ENCODE measurements at regions not wholly inside any gene's neighbourhood (a gene's known extent, or its start where the extent isn't known, plus 50 kb on each side); places are given as distances from the start of the nearest gene placed in this dataset.

DNA sequence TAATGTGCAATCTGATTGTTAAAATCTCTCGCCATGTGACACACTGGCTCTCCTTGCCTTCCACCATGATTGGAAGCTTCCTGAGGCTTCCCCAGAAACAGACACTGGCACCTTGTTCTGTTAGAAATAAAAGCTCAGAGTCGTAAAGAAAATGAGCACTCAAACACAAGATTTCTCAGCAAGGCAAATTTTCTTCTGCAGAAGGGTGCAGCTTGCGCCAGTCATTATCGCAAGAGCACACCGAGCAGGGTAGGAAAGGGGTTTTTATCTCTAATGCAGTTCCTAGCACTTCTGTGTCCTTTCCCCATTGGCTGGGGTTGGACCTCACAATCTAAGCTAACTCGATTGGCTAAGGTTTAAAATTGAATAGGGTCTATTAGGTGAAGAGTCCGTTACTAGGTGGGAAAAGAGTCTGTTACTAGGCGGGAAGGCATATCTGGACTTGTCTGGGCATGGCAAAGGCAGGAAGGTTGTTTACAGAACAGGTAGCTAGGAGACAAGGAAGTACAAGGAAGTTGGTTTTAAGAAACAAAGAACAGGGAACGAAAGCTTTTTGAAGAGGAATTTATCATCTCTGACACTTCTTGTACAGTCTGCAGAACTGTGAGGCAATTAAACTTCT is 62.6 kb upstream of the BICD1 start:
- DNase-seq (ENCODE audit: low spot score) (no peak), ATAC-seq (no peak)

DNA sequence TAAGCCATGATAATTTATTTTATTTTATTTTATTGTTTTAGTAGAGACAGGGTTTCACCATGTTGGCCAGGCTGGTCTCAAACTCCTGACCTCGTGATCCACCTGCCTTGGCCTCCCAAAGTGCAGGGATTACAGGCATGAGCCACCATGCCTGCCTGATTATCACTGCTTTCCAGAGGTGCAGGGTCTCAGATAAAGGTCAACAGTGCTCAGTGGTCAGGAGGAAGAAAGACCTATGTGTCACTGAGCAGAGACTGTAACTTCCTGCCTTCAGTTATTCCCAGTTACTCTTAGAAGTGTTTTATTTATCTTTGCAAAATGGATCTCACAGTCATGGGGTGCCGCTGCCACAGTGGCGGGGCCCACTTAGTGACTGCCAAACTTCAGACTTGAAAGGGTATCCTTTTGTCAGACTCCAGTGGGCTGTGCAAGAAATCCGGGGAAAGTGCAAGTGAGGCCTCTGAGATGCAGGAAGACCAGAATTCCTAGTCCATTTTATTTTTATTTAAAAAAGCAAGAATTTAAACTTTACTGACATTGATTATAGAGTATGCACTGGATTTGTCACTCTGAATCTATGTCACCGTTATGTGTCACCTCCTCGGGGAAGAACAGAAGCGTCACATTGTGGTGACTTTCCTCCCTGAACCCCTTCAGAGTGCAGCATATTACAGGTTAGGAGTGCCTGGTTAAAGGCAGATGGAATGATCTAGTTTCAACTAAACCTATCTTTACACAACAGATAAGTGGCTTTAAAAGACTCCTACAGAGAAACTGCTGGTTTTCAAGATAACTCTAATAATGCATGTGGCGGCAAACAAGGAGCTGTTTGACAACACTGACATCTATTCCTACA is 59.1 kb upstream of the BICD1 start:
- no peak for DNase-seq (ENCODE audit: low spot score)
- ATAC-seq: no peak

DNA sequence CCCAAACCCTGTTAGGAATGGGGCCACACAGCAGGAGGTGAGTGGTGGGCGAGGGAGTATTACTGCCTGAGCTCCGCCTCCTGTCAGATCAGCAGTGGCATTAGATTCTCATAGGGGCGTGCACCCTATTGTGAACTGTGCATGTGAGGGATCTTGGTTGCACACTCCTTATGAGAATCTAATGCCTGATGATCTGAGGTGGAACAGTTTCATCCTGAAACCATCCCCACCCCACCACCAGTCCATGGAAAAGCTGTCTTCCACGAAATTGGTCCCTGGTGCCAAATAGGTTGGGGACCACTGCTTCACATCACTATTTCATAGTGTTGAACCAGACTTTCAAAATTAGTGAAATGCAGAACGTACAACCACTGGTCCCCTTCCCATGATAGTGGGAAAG is 57.9 kb upstream of the BICD1 start:
- DNase-seq (ENCODE audit: low spot score): no peak
- no peak for ATAC-seq

DNA sequence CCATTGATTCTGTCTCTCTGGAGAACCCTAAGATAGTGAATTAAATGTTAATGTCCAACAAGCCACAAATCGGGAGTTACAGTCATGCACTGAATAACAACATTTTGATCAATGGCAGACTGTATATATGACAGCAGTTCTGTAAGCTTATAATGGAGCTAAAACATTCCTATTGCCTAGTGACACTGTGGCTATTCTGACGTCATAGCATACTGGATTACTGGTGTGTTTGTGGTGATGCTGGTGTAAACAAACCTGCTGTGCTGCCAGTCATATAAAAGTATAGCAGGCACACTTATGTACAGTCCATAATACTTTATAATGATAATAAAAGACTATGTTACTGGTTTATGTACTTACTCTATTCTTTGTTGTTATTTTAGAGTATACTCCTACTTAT is 56.7 kb upstream of the BICD1 start:
- no peak for ATAC-seq
- DNase-seq (ENCODE audit: low spot score): no peak

DNA sequence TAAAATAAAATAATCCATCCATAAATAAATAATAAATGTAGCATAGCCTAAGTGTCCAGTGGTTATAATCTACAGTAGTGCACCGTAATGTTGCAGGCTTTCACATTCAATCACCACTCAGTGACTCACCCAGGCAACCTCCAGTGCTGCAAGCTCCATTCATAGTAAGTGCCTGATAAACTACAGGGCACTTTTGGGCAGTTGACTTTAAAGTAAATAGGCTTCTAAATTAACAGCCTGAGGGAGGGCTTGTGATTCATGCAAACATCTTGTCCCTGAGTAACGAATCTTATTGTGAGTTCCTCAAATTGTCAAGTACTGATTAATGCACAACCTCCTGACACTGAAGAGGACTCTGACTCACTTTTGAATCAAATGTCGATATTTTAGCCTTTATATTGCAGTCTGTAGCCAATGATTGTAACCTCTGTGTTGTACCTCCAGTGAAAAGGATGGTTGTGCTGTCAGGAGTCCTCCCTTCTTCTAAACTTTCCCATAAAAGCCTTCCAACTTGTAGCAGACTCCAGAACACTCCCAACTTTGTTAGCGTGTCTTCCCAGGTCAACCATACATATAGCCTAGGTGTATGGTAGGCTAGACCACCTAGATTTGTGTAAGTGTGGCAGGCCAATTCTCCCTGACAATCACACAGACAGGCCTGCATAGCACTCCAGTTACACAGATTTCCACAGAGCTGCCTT is 55.0 kb upstream of the BICD1 start:
- no peak for ATAC-seq
- DNase-seq (ENCODE audit: low spot score): no peak

DNA sequence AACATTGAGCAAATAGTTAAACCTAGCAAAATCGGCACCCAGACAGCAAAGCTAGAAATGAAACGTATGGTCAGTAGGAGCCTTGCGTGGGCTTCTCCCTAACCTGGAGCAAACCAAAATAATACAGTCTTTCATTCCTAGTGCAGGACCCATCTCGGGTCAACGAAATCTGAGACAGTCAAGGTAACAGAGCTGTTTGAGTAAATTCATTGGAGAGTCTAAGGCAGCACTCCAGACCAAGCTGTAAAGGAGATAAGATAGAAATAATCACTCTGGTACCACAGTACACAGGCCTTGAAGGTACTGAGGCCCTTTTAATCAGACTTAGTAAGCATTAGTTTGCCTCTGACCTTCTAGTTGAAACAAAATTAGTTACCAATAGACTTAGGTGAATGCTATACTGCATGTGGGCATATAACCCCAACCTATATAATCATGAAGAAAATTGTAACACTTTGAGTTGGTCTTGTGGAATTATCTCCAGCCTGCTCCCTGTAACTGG is 54.4 kb upstream of the BICD1 start:
- no peak for DNase-seq (ENCODE audit: low spot score)
- ATAC-seq: no peak

DNA sequence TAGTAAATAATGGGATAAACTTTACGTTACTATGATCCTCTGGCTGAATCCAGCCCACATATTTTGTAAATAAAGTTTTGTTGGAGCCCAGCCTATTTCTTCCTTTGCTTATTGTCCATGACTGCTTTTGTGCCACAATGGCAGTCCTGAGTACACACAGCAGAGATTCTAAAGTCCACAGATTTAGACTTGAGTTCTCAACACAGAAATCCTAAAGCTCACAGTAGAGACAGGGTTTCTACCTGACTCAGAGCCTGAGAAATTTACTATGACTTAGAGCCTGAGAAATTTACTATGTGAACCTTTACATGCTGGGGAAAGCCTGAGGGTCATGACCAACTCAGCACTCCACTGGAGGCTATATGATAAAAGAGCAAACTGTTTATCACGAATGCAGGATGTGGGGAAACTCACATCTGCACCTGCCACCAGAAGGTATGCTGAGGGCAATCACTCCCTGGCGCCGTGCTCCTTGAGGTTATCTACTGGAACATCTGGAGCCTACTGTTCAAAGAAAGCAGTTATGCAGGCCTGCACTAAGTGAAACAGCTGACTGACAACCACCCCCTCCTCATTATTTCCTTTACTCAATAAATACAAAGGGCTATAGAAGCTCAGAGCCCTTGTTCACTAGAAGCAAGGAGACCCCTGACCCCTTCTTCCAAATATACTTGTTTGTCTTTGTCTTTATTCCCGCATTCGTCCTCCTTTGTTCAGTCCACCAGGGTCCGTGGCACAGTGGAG is 52.6 kb upstream of the BICD1 start:
- no peak for ATAC-seq
- no peak for DNase-seq (ENCODE audit: low spot score)

Data from left lobe of liver (tissue), 2 donors.